Hematopoietic multipotent progenitor cell (in vitro differentiated cells): ENCODE measurements at regions not wholly inside any gene's neighbourhood (a gene's known extent, or its start where the extent isn't known, plus 50 kb on each side); places are given as distances from the start of the nearest gene placed in this dataset.
A peak's percentile ranks its signal among the peaks of the same experiment; 100 is the strongest.

Experiments
- DNase-seq, 3 donors: peaks; one replicate each; pipeline ENCODE4 v3.0.0-alpha.2; 2011 to 2015; ENCODE audit warnings: low read depth in 2 of 3, low spot score in 2 of 3

DNA sequence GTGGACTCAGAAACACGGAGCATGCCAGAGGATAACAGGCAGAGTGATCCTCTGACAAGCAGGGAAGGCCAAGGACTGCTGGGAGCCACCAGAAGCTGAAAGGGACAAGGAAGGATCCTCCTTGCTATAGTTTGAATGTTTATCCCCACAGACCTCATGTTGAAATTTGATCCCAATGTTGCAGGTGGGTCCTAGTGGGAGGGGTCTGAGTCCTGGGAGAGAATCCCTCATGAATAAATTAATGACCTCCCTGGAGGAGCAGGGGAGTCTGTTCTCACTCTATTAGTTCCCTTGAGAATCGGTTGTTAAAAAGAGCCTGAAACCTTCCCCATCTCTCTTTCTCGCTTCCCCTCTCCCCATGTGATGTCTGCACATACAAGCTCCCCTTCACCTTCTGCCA, 124.4 kb downstream of the FBXO15 start:
- no peak for DNase-seq

DNA sequence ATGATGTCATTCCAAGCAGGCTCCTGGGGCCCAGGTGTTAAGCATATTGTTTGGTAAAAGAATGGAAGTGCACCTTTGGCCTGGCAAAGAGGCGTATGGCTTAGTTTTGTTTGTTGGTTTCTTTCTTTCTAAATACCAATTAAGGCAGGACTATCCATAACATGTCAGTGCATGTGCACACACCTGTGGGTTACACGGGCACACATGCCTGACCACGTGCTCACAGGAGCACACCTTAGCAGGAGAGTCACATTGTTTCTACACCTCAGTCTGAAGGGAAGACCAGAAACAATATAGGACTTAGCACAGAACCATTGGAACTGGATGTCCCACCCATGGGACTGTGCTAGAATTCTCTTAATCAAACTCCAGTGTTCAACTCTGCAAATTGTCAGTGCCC, 127.8 kb downstream of the FBXO15 start:
- no peak for DNase-seq

DNA sequence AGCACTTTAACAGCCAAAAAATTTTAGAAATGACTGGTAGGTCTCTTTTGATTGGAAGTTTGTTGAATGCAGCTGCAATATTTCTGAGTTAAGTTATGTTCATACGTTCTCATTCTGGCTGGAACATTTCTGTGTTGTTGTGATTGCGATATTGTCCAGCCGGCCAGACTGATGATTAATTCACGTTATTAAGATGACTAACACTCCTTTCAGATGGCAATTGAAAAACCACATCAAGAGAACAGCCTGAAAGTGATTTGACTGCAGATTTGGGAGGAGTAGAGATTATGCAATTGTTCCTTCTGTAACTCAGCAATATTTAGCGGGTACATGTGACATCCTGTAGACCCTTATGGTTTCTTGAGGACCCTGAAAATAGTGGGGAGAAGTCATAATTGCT, 133.7 kb downstream of the FBXO15 start:
- no peak for DNase-seq

DNA sequence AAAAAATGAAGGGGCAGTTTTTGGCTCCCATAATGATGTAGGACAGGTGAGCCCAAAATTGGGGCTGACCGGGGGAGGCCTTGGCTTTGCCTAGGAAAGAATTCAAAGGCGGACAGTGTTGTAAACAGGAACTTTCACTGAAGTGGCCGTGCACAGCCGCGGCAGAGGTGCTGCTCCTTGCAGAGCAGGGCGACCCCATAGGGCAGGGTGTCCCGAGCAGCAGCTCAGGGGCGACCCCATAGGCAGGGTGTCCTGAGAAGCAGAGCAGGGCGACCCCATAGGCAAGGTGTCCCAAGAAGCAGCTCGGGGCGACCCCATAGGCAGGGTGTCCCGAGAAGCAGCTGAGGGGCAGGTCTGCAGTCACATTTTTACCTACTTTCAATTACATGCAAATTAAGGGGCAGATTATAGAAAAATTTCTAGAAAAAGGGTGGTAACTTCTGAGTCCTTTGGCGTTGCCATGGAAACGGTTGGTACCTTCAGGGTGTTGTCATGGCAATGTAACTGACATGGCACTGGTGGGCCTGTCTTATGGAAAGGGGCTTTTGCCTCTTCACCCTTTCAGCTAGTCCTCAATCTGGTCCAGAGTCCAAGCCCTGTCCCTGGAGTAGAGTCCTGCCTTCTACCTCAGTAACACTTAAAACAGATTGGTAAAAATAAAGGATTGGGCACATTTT, 134.5 kb downstream of the FBXO15 start:
- DNase-seq: no peak

DNA sequence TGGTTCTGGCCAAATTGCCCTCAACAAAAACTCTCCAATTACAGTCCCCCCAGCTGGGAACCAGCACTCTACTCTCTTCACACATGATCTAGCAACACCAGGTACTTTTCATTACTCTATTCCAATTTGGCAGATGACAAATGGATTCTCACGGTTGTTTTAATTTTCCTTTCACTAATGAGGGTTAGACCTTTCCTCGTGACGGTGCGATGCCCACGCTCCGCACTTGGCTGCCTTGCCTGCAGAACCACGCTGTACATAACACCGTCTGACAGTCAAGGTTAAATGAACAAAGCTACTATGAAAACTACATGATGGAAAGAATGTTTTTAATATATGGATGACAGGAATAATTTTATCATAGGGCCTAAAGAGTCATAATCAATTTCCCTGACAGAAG, 141.5 kb downstream of the FBXO15 start:
- no peak for DNase-seq

DNA sequence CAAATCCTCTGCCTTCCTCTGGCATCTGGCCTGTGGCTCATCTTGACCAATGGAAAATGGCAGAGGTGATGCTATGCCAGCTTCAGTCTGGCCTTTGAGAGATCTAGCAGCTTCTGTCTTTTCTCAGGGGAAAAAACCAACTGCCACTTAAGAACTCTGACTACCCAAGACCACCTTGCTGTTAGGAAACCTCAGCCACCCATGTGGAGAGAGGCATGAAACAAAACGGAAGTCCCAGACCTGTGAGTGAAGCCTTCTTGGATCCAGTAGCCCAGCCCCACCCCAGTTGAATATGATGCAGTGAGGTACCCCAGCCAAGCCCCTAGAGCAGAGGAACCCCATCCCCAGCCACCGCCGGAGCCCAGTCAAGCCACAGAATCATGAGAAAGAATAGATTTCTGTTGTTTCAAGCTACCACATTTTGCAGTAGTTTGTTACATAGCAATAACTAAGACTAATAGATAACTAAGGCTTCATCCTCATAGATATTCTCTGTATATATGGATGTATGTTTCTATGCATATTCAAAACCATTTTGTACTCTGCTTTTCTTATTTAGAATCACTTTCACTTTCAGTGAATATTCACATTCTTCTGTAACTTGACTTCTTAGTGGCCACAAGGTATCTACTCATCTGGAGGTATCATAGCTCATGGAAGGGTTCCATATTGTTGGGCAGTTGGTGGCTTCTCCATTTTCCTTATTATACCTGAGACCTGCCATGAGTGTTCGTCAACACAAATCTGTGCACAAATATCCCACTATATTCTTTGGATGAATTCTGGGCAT, 142.1 kb downstream of the FBXO15 start:
- no peak for DNase-seq

DNA sequence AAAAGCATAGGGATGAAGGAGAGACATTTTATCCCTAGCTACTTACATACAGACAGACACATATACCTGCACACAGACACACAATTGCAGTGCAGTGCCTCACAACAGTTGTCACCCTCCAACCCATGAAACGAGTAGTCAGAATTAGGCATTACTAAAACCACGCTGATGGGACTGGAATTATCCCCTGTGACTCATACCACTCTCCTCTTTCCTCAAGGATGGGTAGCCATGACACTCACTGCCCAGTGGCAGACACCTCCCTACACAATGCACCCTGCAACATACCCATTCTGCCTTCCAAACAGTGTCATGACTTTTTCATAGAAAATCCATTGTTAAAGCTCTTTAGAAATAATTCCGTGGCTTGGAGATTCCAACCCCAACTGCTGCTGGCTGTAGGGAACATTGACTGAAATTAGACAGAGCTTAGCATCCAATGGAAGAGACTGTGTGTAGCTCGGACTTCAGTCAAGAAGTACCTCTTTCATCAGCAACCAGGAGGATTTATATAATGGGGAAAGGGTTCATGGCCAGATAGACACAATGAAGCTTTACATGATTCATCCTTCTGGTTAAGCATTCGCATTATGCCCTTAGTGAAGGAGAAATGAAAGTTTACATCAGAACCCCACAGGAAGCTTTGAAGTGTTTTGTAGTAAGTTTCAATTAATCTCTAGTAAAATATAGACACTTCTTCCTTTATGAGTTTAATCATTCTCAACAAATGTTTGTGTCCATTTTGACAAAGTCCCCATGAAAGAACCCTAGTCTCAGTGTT, 155.2 kb downstream of the FBXO15 start:
- no peak for DNase-seq

DNA sequence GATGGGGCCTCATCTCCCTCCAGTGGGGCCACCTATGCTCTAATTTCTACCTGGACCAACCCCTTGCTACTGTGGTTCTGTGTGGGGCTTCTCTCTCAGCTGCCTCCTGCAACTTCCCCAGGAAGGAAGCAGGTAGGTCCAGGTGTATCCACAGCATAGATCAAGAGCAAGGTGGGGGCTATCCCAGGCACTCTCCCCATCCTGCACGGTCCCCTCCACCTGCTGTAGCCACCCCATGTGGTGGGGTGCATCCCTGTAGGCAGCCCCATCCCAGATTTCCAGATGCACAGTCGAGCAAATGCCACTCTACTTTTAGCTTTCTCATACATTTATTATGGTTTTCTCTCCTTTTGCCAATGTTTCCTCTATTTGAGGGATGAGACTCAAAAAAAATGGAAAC, 156.1 kb downstream of the FBXO15 start:
- no peak for DNase-seq

DNA sequence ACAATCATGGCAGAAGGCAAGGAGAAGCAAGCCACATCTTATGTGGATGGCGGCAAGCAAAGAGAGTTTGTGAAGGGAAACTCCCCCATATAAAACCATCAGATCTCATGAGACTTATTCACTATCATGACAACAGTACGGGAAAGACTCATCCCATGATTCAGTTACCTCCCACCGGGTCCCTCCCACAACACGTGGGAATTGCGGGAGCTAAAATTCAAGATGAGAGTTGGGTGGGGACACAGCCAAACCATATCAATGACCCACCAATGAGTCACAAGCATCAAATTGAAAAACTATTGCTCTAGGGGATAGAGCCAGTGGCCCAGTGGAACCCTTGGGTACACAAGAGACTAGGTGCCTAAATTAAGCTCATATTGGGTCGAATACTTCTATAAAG, 157.4 kb downstream of the FBXO15 start:
- DNase-seq: no peak

DNA sequence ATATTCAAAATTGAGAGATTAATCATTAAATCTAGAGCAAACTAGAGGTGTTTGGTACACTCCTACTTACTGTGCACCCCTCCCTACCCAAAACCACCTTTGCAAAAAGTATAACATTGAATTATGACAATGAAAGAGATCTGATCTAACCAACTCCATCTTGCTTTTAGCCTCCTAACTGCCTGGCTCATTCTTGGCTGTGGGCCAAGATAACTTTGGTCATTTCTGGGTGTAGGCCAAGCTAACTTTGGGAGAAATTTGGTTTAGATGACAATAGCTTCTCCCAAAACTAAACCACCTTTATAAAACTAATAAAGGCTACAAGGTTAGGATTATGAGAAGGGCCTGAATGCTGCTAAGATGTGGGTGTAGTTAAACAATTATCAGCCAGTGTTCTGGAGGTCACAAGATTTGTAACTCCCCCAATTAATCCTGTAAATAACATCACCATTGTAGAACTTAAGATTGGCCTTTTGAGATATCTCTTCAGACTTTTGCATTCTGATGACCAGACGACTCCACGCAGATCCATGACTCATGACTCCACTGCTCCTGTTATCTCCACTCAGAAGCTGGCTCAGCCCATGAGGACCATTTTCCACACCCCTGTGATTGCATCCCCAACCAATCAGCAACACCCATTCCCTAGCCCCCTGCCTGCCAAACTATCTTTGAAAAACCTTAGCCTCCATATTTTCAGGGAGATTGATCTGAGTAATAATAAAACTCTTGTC, 160.2 kb downstream of the FBXO15 start:
- no peak for DNase-seq

DNA sequence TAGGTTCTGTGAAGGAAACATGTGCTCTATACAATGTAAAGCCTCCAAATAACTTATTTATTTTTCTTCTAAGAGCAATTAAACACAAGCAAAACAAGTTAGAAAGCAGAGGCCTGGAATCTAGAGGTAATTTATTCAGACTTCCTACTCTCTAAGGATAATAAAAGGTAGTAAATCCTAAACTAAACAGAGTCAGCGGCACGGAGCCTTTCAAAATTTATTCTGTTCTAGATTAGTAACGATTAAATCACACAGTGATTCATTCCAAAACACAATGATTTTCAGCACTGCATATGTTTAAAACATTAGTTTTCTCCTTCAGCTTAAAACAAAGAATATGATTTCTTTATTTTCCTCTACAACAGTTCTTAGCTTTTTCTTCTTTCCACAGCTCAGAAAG, 160.9 kb downstream of the FBXO15 start:
- DNase-seq: no peak

DNA sequence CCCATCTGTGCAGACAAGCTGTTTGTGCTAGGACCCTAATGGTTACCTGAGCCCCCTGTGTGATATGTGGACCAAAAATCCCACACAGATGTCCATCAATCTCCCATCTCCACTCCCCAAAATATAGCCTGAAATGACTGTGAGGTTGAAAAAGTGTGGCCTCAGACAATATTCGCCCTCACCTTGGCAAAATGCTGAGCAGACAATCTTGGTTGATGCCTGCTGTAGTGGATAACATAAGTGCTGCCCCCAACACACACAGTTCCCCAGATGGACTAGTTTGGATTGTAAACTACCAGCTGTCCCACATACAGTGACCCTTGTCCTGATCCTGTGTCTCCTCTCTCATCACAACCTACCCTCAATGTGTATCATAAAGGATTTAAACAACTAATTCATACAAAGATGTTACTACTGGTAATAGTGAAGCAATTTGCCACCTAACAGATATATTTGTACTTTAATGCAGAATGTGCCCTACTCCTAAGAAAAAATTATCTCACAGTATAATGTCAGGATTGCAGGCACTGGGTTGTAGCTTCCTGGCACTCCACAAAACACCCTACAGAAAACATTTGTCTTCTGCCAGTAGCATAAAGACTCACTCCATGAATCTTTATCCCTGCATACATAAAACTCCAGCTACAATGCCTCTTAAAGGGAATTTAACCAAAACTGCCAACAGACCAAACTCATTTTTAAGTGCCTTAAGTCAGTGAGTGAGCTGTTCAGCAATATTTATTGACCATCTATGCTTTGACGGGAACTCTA, 161.6 kb downstream of the FBXO15 start:
- DNase-seq: no peak

DNA sequence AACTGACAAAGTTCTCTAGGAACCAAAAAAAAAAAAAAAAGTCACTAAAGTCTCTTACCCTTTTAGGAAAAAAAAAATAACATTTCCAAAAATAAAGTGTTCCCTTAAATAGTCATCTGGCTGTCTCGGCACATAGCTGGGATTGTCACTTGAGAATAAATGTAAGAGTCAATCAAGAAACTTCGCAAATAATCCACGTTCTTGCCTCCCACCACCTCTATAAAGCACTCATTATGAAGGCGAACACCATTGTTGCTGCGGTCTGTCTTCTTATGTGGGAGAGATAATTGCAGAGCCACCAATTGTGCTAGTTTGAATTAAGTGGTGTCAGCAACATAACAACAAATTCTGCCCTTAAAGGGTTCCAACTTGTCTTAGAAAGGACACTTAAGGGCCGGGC, 163.7 kb downstream of the FBXO15 start:
- DNase-seq: no peak

DNA sequence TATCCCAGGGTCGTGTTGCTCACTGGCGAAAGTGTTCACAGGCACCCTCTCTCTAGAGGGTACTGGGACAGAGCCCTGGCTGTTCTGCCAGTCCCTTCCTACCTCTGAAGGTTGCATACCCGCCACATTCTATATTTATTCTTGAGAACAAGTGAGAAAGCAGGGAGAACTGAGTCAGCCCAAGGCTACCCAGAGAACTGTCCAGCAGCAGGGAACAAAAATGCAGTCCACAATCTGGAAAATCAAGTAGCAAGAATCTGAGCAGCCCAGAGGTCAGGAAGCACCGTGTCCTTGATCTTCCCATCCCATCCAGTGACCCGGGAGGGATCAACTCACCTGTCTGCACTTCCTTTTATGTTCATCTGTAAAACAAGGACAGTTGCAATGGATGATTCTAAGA, 164.1 kb downstream of the FBXO15 start:
- DNase-seq: no peak

DNA sequence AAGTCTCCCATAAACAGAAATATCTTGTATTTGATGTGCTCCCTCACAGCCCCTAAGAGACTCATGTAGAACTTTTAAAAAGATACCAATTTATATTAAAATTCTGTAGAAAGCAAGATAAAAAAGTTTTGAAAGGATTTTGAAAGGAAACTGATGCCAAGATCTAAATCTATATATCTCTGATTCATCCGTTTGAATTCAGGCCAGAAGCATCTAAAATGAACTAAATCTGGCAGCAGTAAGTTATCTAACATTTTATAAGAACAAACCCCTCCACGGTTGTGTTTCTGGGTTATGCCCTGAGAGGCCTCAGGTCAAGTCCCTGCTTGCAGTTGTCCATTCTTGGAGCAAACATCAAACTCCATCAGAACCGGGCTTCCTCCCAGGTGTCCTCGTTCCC, 165.8 kb downstream of the FBXO15 start:
- DNase-seq: no peak

DNA sequence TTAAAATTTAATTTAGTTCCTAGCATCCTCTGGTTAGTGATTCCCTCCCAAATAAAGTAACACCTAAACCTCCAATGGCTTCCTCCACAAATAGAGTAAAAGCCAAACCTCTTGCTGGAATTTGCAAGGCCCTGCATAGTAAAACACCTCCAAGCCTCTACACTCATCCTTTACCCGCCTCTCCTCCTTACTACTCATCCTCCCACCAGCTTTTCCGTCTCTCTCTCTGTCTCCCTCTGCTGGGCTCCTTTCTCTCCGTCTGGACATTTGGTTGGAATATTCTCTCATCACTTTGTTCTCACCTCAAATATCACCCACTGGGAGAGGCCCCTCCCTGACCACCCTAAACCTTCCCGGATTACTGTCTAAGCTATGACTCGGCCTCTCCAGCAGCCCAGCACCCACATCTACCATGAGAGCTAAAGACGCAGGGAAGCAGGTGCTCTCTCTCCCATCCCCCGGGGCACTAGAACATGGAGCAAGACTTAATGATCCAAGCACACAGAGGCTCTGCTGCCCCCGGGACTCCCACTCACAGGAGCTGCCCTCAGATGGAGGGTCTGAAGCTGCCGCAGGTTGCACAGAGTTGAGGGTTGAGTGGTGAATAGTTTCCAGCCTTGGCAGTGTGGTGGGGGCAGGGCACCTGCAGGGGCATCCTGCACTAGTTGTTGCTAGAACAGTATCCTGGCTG, 167.2 kb downstream of the FBXO15 start:
- DNase-seq: no peak

DNA sequence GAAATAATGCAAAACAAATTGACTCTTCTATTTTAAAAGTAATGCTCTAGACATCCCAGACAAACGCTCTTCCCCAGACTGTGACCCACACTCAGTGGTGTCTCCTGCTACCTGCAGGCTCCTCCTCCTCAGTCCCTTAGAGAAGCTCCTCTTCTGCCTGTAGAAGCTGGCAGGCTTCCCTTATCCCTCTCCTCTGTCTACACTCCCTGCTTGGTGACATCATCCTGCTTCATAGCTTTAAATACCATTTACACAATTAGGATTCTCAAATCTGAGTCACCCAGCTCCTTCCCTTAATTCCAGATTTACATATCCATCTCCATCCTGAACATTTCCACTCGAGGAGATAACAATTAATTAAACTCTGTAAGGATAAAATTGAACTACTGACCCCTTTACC, 167.9 kb downstream of the FBXO15 start:
- no peak for DNase-seq

DNA sequence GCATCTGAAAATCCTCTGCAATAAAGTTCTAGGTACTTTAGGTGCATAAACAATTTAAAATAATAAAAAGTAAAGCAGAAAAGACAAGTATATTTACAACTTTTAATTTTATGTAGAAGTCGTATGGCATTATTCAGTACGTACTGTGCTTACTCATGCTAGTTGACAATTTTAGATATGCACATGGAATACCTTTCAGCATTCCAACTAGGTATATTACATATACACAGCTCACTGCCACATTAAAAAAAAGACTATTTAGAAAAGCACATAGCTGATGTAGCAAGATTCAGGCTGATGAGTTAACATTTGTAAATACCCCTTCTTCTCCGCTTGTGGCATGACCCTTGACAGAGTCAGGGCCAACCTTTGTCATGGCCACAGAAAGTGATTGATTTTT, 171.2 kb downstream of the FBXO15 start:
- DNase-seq: peak in 1 of 3 donors; percentile 7

DNA sequence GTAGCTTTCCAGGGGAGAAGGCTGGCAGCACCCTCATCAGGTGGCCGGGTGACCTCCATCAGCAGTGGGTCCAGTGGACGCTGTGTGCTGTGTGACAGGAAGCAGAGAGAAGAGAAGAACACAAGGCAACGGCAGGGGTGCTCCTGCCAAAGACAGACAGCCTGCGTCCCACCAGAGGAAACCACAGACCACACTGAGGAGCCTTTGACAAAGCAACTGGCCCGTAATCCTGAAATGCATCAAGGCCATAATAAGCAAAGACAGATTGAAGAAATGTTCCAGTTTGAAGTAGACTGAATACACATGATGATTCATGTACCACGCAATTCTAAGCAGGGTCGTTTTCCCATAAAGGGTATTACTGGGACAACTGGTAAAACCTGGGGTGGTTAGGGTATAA, 172.4 kb downstream of the FBXO15 start:
- peak in 2 of 3 donors; percentile 35 to 76 for DNase-seq

DNA sequence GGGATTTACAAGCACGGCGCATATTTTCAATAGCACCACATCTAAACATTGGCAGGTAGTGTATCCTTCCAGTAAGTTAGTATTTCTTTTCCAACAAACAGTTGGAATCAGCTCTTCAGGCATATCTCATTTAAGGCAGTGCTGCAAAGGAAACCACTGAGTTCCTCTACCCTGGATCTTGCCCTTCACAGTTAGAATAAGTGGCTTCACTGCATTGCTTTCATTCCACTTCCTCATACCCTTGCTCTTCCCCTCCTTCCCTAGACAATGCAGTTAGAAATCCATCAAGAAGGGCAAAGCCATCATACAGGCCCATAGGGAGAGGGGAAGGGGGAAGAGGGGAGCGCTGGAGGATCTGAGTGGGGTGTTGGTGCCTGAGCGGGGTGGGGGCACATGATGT, 173.7 kb downstream of the FBXO15 start:
- DNase-seq: peak in 1 of 3 donors; percentile 12
